Esophagus muscularis mucosa (tissue), 4 donors: ENCODE measurements at regions not wholly inside any gene's neighbourhood (a gene's known extent, or its start where the extent isn't known, plus 50 kb on each side); places are given as distances from the start of the nearest gene placed in this dataset.

ENCODE experiments used
- DNase-seq: peaks from one replicate; pipeline ENCODE4 v3.0.0-alpha.2; 2017; ENCODE audit errors: extremely low spot score
- H3K27ac ChIP-seq, 4 donors: fragments of 200-600 bp; sonication (generic); replicated peaks in 1 of 4; 1 replicate in 3 of 4; 2 replicates in 1 of 4; pipeline ENCODE4 v1.5.1; 2016 to 2019; ENCODE audit warnings: mild to moderate bottlenecking in 1 of 4
- H3K27me3 ChIP-seq, 4 donors: fragments of 200-600 bp; sonication (generic); one replicate each; pipeline versions ENCODE4 v1.5.1 to v1.6.0; 2016 to 2019
- H3K36me3 ChIP-seq, 4 donors: fragments of 200-600 bp; sonication (generic); one replicate each; pipeline ENCODE4 v1.5.1; 2016 to 2019
- H3K4me1 ChIP-seq, 4 donors: fragments of 200-600 bp; sonication (generic); one replicate each; pipeline ENCODE4 v1.5.1; 2016 to 2019
- H3K4me3 ChIP-seq, 4 donors: fragments of 200-600 bp; sonication (generic); 1 replicate in 2 of 4; 2 replicates in 2 of 4; pipeline ENCODE4 v1.5.1; 2016 to 2019; ENCODE audit warnings: mild to moderate bottlenecking in 4 of 4, moderate library complexity in 1 of 4
- H3K9me3 ChIP-seq, 4 donors: fragments of 200-600 bp; sonication (generic); 1 replicate in 3 of 4; 2 replicates in 1 of 4; pipeline ENCODE4 v1.5.1; 2016 to 2019
- CTCF ChIP-seq, 3 experiments: fragments of 200-600 bp in 2 of 3; fragments of 450-650 bp in 1 of 3; sonication (generic) in 2 of 3; IDR thresholded peaks; one replicate each; pipeline ENCODE4 v1.5.1; 2017 to 2019; ENCODE audit warnings: antibody characterized with exemption in 3 of 3, mild to moderate bottlenecking in 2 of 3, moderate library complexity in 1 of 3
- EP300 ChIP-seq: sonication (generic); formaldehyde crosslinking; IDR thresholded peaks from one replicate; pipeline ENCODE4 v1.6.1; 2017; ENCODE audit warnings: antibody characterized with exemption
- POLR2A ChIP-seq: fragments of 450-650 bp; IDR thresholded peaks from one replicate; pipeline ENCODE4 v1.6.1; 2017; ENCODE audit warnings: antibody characterized with exemption, moderate library complexity, mild to moderate bottlenecking, low read depth
- POLR2AphosphoS5 ChIP-seq, 2 donors: sonication (generic); formaldehyde crosslinking; IDR thresholded peaks; one replicate each; pipeline ENCODE4 v1.6.1; 2017; ENCODE audit warnings: antibody characterized with exemption in 2 of 2
- WGBS: methylation state at CpG from one replicate; pipeline ENCODE4 v1.1.5; 2018; 5-methylcytosine and 5-hydroxymethylcytosine counted together
- intact Hi-C: fragments of 100-400 bp; cut with DNase I; formaldehyde crosslinking; loops from one replicate; pipeline ENCODE4 v1.15.1; 2023

GRCh38 chr7:54115028-54115763 lies 427.0 kb upstream of the VSTM2A start:
- TF ChIP-seq POLR2AphosphoS5 (IDR thresholded peaks at IDR 0.05) (no peak), EP300 (no peak), CTCF (IDR thresholded peaks at IDR 0.05) (no peak), POLR2A (no peak)
- Histone ChIP-seq H3K4me1 (no peaks in the 10 kb centered on the region), H3K27me3 (no peaks in the 10 kb centered on the region), H3K9me3 (no peaks in the 10 kb centered on the region), H3K4me3 (no peak overlapping the region), H3K27ac (no peak overlapping the region), H3K36me3 (no peaks in the 10 kb centered on the region)
- 77% methylated on average over 7 of the region's 9 CpGs for WGBS
- intact Hi-C loops, result no loop called here
- DNase-seq, result no peak

GRCh38 chr7:54116956-54117355 lies 425.2 kb upstream of the VSTM2A start:
- 71% methylated on average over 2 of the region's 2 CpGs for WGBS
- intact Hi-C loops, result no loop called here
- no peak for TF ChIP-seq EP300
- TF ChIP-seq POLR2AphosphoS5 (IDR thresholded peaks at IDR 0.05), result no peak
- TF ChIP-seq CTCF (IDR thresholded peaks at IDR 0.05), result no peak
- no peak for TF ChIP-seq POLR2A

GRCh38 chr7:54129035-54129434 lies 413.1 kb upstream of the VSTM2A start:
- DNase-seq, result no peak

More at GRCh38 chr7:54116956-54117355, 425.2 kb upstream of the VSTM2A start:
- no peaks in the 10 kb centered on the region for H3K9me3 ChIP-seq
- no peak for DNase-seq
- H3K27ac ChIP-seq, result no peak overlapping the region
- H3K4me3 ChIP-seq, result no peak overlapping the region
- no peaks in the 10 kb centered on the region for H3K27me3 ChIP-seq
- no peaks in the 10 kb centered on the region for H3K4me1 ChIP-seq
- H3K36me3 ChIP-seq, result no peaks in the 10 kb centered on the region

GRCh38 chr7:54141576-54141975 lies 400.6 kb upstream of the VSTM2A start:
- no peaks in the 10 kb centered on the region for H3K36me3 ChIP-seq
- no peak overlapping the region for H3K27ac ChIP-seq
- H3K4me3 ChIP-seq, result no peak overlapping the region
- intact Hi-C loops, result no loop called here
- no peaks in the 10 kb centered on the region for H3K4me1 ChIP-seq
- TF ChIP-seq POLR2A (no peak), EP300 (no peak), CTCF (IDR thresholded peaks at IDR 0.05) (no peak), POLR2AphosphoS5 (IDR thresholded peaks at IDR 0.05) (no peak)
- H3K27me3 ChIP-seq, result no peaks in the 10 kb centered on the region
- no peaks in the 10 kb centered on the region for H3K9me3 ChIP-seq
- DNase-seq, result no peak

More at GRCh38 chr7:54129035-54129434, 413.1 kb upstream of the VSTM2A start:
- Histone ChIP-seq H3K27ac (no peak overlapping the region), H3K9me3 (peaks cover 0 to 8% (median 2%) of the 10 kb centered on the region in 4 donors), H3K36me3 (no peaks in the 10 kb centered on the region), H3K4me1 (no peaks in the 10 kb centered on the region), H3K4me3 (no peak overlapping the region), H3K27me3 (no peaks in the 10 kb centered on the region)
- no peak for TF ChIP-seq POLR2AphosphoS5 (IDR thresholded peaks at IDR 0.05)
- TF ChIP-seq EP300, result no peak
- no peak for TF ChIP-seq POLR2A
- no peak for TF ChIP-seq CTCF (IDR thresholded peaks at IDR 0.05)
- intact Hi-C loops, result no loop called here

GRCh38 chr7:54145716-54146115 lies 396.5 kb upstream of the VSTM2A start:
- no peak overlapping the region for H3K4me3 ChIP-seq
- H3K27ac ChIP-seq, result no peak overlapping the region
- DNase-seq, result no peak
- H3K27me3 ChIP-seq, result no peaks in the 10 kb centered on the region
- intact Hi-C loops, result no loop called here
- no peaks in the 10 kb centered on the region for H3K4me1 ChIP-seq
- H3K36me3 ChIP-seq, result no peaks in the 10 kb centered on the region
- TF ChIP-seq POLR2A (no peak), CTCF (IDR thresholded peaks at IDR 0.05) (no peak), POLR2AphosphoS5 (IDR thresholded peaks at IDR 0.05) (no peak), EP300 (no peak)
- no peaks in the 10 kb centered on the region for H3K9me3 ChIP-seq
- 94% methylated on average over 8 of the region's 8 CpGs for WGBS
